IMR-90 (cell line): ENCODE measurements at regions not wholly inside any gene's neighbourhood (a gene's known extent, or its start where the extent isn't known, plus 50 kb on each side); places are given as distances from the start of the nearest gene placed in this dataset.
A peak's percentile ranks its signal among the peaks of the same experiment; 100 is the strongest.

Experiments
- ATAC-seq: fragments of 200-7000 bp; cut with Tn5 transposase; 2 replicates; pipeline ENCODE4 v1.9.1; 2020; ENCODE audit warnings: low read depth, mild to moderate bottlenecking, moderate library complexity
- BruUV-seq: library from RNA; stranded (reverse); fragments of 400-500 nt; replicated peaks from 2 replicates; lab custom pipeline; 2021; lab: Mats Ljungman, UMichigan
- CTCF ChIA-PET: fragments of 300-600 bp; formaldehyde crosslinking; extraction: SDS; loops from one replicate; lab custom pipeline; 2021; ENCODE audit warnings: antibody characterized with exemption; lab: Yijun Ruan, JAX
- POLR2A ChIA-PET: fragments of 300-600 bp; sonication (Branson Sonifier 250); formaldehyde crosslinking; loops from one replicate; lab custom pipeline; 2022; ENCODE audit warnings: antibody characterized with exemption; ENCODE audit not compliant: unreplicated experiment; lab: Charles Lee
- DNase-seq: peaks from one replicate; pipeline ENCODE4 v3.0.0; 2013
- H2AFZ ChIP-seq: replicated peaks from 2 replicates; pipeline ENCODE3; 2013; ENCODE audit warnings: low read length, mild to moderate bottlenecking; ENCODE audit not compliant: poor library complexity
- H2AK5ac ChIP-seq: 2 replicates; pipeline ENCODE4 v1.6.1; 2013; ENCODE audit warnings: low read depth, low read length, inconsistent platforms
- H2AK9ac ChIP-seq: replicated peaks from 2 replicates; pipeline ENCODE3; 2013; ENCODE audit warnings: mild to moderate bottlenecking, low read depth, low read length, moderate library complexity; ENCODE audit not compliant: poor library complexity
- H2BK120ac ChIP-seq: 2 replicates; pipeline ENCODE4 v1.6.1; 2013; ENCODE audit warnings: low read depth, low read length, inconsistent platforms
- H2BK15ac ChIP-seq: 3 replicates; pipeline ENCODE4 v1.6.1; 2013; ENCODE audit warnings: low read depth, low read length, inconsistent platforms
- H2BK20ac ChIP-seq: 2 replicates; pipeline ENCODE4 v1.6.1; 2013; ENCODE audit warnings: low read depth, mild to moderate bottlenecking, inconsistent platforms, low read length, moderate library complexity
- H2BK5ac ChIP-seq: 2 replicates; pipeline ENCODE4 v1.6.1; 2013; ENCODE audit warnings: mild to moderate bottlenecking, low read depth, low read length, inconsistent platforms; ENCODE audit not compliant: poor library complexity, severe bottlenecking
- H3K14ac ChIP-seq: replicated peaks from 2 replicates; pipeline ENCODE4 v1.6.1; 2013; ENCODE audit warnings: low read depth, low read length, inconsistent platforms
- H3K18ac ChIP-seq: 2 replicates; pipeline ENCODE4 v1.6.1; 2013; ENCODE audit warnings: low read depth, low read length, control low read depth
- H3K23ac ChIP-seq: 2 replicates; pipeline ENCODE4 v1.6.1; 2013; ENCODE audit warnings: low read depth, low read length, inconsistent platforms
- H3K27ac ChIP-seq: 2 replicates; pipeline ENCODE4 v1.5.1; 2013; ENCODE audit warnings: mild to moderate bottlenecking, control low read depth, low read length; ENCODE audit not compliant: insufficient read depth
- H3K27me3 ChIP-seq: 2 replicates; pipeline ENCODE4 v1.6.1; 2013; ENCODE audit warnings: low read length; ENCODE audit not compliant: control insufficient read depth, insufficient read depth
- H3K36me3 ChIP-seq: 2 replicates; pipeline ENCODE4 v1.6.1; 2013; ENCODE audit warnings: low read length, mixed read lengths; ENCODE audit not compliant: control insufficient read depth, insufficient read depth
- H3K4ac ChIP-seq: 2 replicates; pipeline ENCODE4 v1.6.1; 2013; ENCODE audit warnings: low read depth, low read length, inconsistent platforms
- H3K4me1 ChIP-seq: 2 replicates; pipeline ENCODE4 v1.6.1; 2013; ENCODE audit warnings: low read length, mixed read lengths; ENCODE audit not compliant: control insufficient read depth, insufficient read depth
- H3K4me2 ChIP-seq: 2 replicates; pipeline ENCODE4 v1.6.1; 2013; ENCODE audit warnings: low read depth, mild to moderate bottlenecking, control low read depth, low read length, moderate library complexity
- H3K4me3 ChIP-seq: 2 replicates; pipeline ENCODE4 v1.5.1; 2013; ENCODE audit warnings: low read depth, mild to moderate bottlenecking, control low read depth, low read length, moderate library complexity; ENCODE audit not compliant: insufficient read depth
- H3K56ac ChIP-seq: 2 replicates; pipeline ENCODE4 v1.6.1; 2013; ENCODE audit warnings: low read length, inconsistent platforms; ENCODE audit not compliant: insufficient read depth; ENCODE audit errors: extremely low read depth
- H3K79me1 ChIP-seq, 2 experiments: 2 replicates each; pipeline ENCODE4 v1.6.1; 2013; ENCODE audit warnings: low read length in 2 of 2, inconsistent platforms in 1 of 2, low read depth in 1 of 2
- H3K9ac ChIP-seq: 2 replicates; pipeline ENCODE4 v1.6.1; 2013; ENCODE audit warnings: low read depth, low read length, control low read depth
- H3K9me1 ChIP-seq: 2 replicates; pipeline ENCODE4 v1.6.1; 2013; ENCODE audit warnings: low read length, inconsistent platforms; ENCODE audit not compliant: insufficient read depth
- H3K9me3 ChIP-seq: 2 replicates; pipeline ENCODE4 v1.6.1; 2013; ENCODE audit warnings: low read length; ENCODE audit not compliant: control insufficient read depth, insufficient read depth
- H4K20me1 ChIP-seq: 2 replicates; pipeline ENCODE4 v1.6.1; 2013; ENCODE audit warnings: low read length, inconsistent platforms; ENCODE audit not compliant: insufficient read depth
- H4K5ac ChIP-seq: 2 replicates; pipeline ENCODE4 v1.6.1; 2013; ENCODE audit warnings: mild to moderate bottlenecking, low read depth, low read length, control low read depth
- H4K8ac ChIP-seq, 2 experiments: 2 replicates each; pipeline ENCODE4 v1.6.1; 2013; ENCODE audit warnings: low read depth in 2 of 2, low read length in 2 of 2, control low read depth in 1 of 2, inconsistent platforms in 1 of 2
- H4K91ac ChIP-seq: 2 replicates; pipeline ENCODE4 v1.6.1; 2013; ENCODE audit warnings: low read depth, low read length, inconsistent platforms; ENCODE audit not compliant: insufficient read depth
- BHLHE40 ChIP-seq: fragments of 150-350 bp; IDR thresholded peaks from 2 replicates; pipeline ENCODE4 v1.6.1; 2016; ENCODE audit warnings: mild to moderate bottlenecking, low read depth, low read length
- CEBPB ChIP-seq: IDR thresholded peaks from 2 replicates; pipeline ENCODE4 v1.6.1; 2012; ENCODE audit warnings: low read depth, low read length, improper control_type of control experiment
- CHD1 ChIP-seq: IDR thresholded peaks from 2 replicates; pipeline ENCODE4 v1.6.1; 2012; ENCODE audit warnings: low read depth, low read length, improper control_type of control experiment
- FOS ChIP-seq: fragments of 150-350 bp; IDR thresholded peaks from 2 replicates; pipeline ENCODE4 v1.6.1; 2016; ENCODE audit warnings: low read depth, low read length
- MAFK ChIP-seq: IDR thresholded peaks from 2 replicates; pipeline ENCODE4 v1.6.1; 2012; ENCODE audit warnings: low read depth, low read length, improper control_type of control experiment
- MAZ ChIP-seq: IDR thresholded peaks from 2 replicates; pipeline ENCODE4 v1.6.1; 2012; ENCODE audit warnings: low read depth, mild to moderate bottlenecking, low read length, improper control_type of control experiment, moderate library complexity, borderline replicate concordance
- MXI1 ChIP-seq: IDR thresholded peaks from 2 replicates; pipeline ENCODE4 v1.6.1; 2012; ENCODE audit warnings: low read depth, mild to moderate bottlenecking, low read length, moderate library complexity, borderline replicate concordance
- NFE2L2 ChIP-seq: fragments of 150-350 bp; IDR thresholded peaks from 2 replicates; pipeline ENCODE4 v1.6.1; 2016; ENCODE audit warnings: low read depth, mild to moderate bottlenecking, low read length
- POLR2A ChIP-seq: IDR thresholded peaks from 2 replicates; pipeline ENCODE4 v1.6.1; 2012; ENCODE audit warnings: mild to moderate bottlenecking, low read depth, low read length
- RAD21 ChIP-seq: IDR thresholded peaks from 2 replicates; pipeline ENCODE4 v1.6.1; 2012; ENCODE audit warnings: low read length, improper control_type of control experiment
- RCOR1 ChIP-seq: IDR thresholded peaks from 2 replicates; pipeline ENCODE4 v1.6.1; 2012; ENCODE audit warnings: mild to moderate bottlenecking, low read length, improper control_type of control experiment; ENCODE audit not compliant: insufficient replicate concordance
- RFX5 ChIP-seq: IDR thresholded peaks from 2 replicates; pipeline ENCODE4 v1.8.0; 2012; ENCODE audit warnings: low read depth, mild to moderate bottlenecking, low read length, moderate library complexity
- SMC3 ChIP-seq: fragments of 150-350 bp; IDR thresholded peaks from 2 replicates; pipeline ENCODE4 v1.6.1; 2016; ENCODE audit warnings: low read depth, mild to moderate bottlenecking, antibody characterized with exemption, low read length, moderate library complexity
- WGBS, 2 experiments: methylation state at CpG; one replicate each; pipeline versions ENCODE4 v1.1.5 to v1.1.7; 2013; ENCODE audit warnings: missing lambda C conversion rate in 2 of 2; ENCODE audit not compliant: insufficient read length in 1 of 2; ENCODE audit errors: extremely low coverage in 2 of 2; 5-methylcytosine and 5-hydroxymethylcytosine counted together
- dilution Hi-C: fragments of 300-500 bp; cut with HindIII; formaldehyde crosslinking; loops from one replicate; pipeline ENCODE4 v1.14.3; 2018; ENCODE audit warnings: low sequenced_read_pairs; ENCODE audit not compliant: unreplicated experiment
- in situ Hi-C: fragments of 300-500 bp; cut with MboI; formaldehyde crosslinking; loops from 3 replicates; pipeline ENCODE4 v1.14.3; 2019; ENCODE audit warnings: low sequenced_read_pairs, inconsistent platforms, mixed read lengths
- intact Hi-C: fragments of 100-400 bp; cut with micrococcal nuclease; formaldehyde crosslinking; loops from 2 replicates; pipeline ENCODE4 v1.10.0; 2022
- TF ChIP-seq, protein P1 (sequence below): fragments of 150-350 bp; IDR thresholded peaks from 2 replicates; pipeline ENCODE4 v1.6.1; 2017; ENCODE audit warnings: mild to moderate bottlenecking, antibody characterized with exemption, low read length, low read depth
- TF ChIP-seq, protein P2 (sequence below): conservative IDR thresholded peaks from 2 replicates; pipeline ENCODE4 v1.5.1; 2012; ENCODE audit warnings: mild to moderate bottlenecking, low read depth, low read length, improper control_type of control experiment
- TF ChIP-seq, protein P3 (sequence below): fragments of 150-350 bp; IDR thresholded peaks from 2 replicates; pipeline ENCODE4 v1.6.1; 2016; ENCODE audit warnings: low read depth, mild to moderate bottlenecking, low read length, moderate library complexity, borderline replicate concordance

DNA sequence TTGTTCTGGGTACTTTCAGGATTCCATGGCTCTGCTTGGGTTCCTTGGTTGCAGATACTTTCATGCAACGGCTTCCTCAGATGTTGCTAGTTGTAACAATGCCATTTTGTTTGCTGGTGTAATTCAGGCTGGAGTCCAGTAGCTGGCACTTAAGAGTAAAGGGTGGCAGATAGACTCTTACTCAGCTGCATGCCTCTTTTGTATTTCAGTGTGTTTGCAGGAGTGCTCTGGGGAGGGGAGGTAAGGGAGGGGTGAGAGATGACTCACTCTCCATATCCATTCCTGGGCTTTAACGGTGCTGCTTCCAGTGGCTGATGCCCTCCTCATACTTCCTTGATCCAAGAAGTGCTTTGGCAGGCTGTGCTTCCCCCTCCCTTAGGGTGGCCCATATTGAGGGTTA, 155.2 kb downstream of the ZNF330 start:
- no peaks in the 10 kb centered on the region for H3K9me3 ChIP-seq
- H4K91ac ChIP-seq, result peak overlapping the region; percentile 75; the same call in 1 of the 2 replicates
- peak overlapping the region; percentile 42 for H3K18ac ChIP-seq
- H3K27me3 ChIP-seq, result no peaks in the 10 kb centered on the region
- no peak for TF ChIP-seq RCOR1
- TF ChIP-seq SMC3, result peak; percentile 74
- TF ChIP-seq, protein P1, sequence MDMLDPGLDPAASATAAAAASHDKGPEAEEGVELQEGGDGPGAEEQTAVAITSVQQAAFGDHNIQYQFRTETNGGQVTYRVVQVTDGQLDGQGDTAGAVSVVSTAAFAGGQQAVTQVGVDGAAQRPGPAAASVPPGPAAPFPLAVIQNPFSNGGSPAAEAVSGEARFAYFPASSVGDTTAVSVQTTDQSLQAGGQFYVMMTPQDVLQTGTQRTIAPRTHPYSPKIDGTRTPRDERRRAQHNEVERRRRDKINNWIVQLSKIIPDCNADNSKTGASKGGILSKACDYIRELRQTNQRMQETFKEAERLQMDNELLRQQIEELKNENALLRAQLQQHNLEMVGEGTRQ, result no peak
- TF ChIP-seq RAD21, result peak; percentile 93
- peak; percentile 55; the same call in 1 of the 2 replicates for TF ChIP-seq BHLHE40
- TF ChIP-seq MAFK, result 0 out of 2 replicates have a peak, but pooled peaks have one; percentile 1
- TF ChIP-seq CEBPB, result peak; percentile 39; the same call in 1 of the 2 replicates
- TF ChIP-seq NFE2L2, result no peak
- TF ChIP-seq FOS, result peak; percentile 84
- TF ChIP-seq, protein P2, sequence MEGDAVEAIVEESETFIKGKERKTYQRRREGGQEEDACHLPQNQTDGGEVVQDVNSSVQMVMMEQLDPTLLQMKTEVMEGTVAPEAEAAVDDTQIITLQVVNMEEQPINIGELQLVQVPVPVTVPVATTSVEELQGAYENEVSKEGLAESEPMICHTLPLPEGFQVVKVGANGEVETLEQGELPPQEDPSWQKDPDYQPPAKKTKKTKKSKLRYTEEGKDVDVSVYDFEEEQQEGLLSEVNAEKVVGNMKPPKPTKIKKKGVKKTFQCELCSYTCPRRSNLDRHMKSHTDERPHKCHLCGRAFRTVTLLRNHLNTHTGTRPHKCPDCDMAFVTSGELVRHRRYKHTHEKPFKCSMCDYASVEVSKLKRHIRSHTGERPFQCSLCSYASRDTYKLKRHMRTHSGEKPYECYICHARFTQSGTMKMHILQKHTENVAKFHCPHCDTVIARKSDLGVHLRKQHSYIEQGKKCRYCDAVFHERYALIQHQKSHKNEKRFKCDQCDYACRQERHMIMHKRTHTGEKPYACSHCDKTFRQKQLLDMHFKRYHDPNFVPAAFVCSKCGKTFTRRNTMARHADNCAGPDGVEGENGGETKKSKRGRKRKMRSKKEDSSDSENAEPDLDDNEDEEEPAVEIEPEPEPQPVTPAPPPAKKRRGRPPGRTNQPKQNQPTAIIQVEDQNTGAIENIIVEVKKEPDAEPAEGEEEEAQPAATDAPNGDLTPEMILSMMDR, result peak; percentile 79
- no peak for TF ChIP-seq POLR2A
- TF ChIP-seq RFX5, result no peak
- TF ChIP-seq, protein P3, sequence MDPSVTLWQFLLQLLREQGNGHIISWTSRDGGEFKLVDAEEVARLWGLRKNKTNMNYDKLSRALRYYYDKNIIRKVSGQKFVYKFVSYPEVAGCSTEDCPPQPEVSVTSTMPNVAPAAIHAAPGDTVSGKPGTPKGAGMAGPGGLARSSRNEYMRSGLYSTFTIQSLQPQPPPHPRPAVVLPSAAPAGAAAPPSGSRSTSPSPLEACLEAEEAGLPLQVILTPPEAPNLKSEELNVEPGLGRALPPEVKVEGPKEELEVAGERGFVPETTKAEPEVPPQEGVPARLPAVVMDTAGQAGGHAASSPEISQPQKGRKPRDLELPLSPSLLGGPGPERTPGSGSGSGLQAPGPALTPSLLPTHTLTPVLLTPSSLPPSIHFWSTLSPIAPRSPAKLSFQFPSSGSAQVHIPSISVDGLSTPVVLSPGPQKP, result no peak
- peak; percentile 100 for TF ChIP-seq MAZ
- TF ChIP-seq MXI1, result no peak
- no peak for TF ChIP-seq CHD1
- in situ Hi-C loops (no loop called here), dilution Hi-C loops (no loop called here), intact Hi-C loops (loop anchor here (2.0 kb wide), 1 partner anchor 261 kb away; the partner anchor contains the start of gene IL15)
- H3K36me3 ChIP-seq, result no peaks in the 10 kb centered on the region
- H2AFZ ChIP-seq, result peak overlapping the region; percentile 81
- no peaks in the 10 kb centered on the region for H3K79me1 ChIP-seq
- H3K4me3 ChIP-seq, result no peak overlapping the region
- H2AK9ac ChIP-seq, result peak overlapping the region; percentile 70
- peak overlapping the region; percentile 61 for H3K4ac ChIP-seq
- no peak overlapping the region for H3K4me2 ChIP-seq
- H3K56ac ChIP-seq, result no peak overlapping the region
- H2BK15ac ChIP-seq, result peak overlapping the region; percentile 59; the same call in 1 of the 3 replicates
- BruUV-seq, result no TSS peak
- ATAC-seq (peak; percentile 99), DNase-seq (peak; percentile 93)
- POLR2A ChIA-PET, result no interaction called here
- H3K9me1 ChIP-seq, result peaks cover 5% of the 10 kb centered on the region; the same call in 1 of the 2 replicates
- no peaks in the 10 kb centered on the region for H4K20me1 ChIP-seq
- CTCF ChIA-PET, result interaction anchor here (0.6 to 1.4 kb wide), 4 partner anchors 49 to 411 kb away, joined by 3 read pairs; no protein-coding TSS in a partner anchor
- peak overlapping the region; percentile 43 for H2BK5ac ChIP-seq
- H3K23ac ChIP-seq, result no peak overlapping the region
- no peak overlapping the region for H3K9ac ChIP-seq
- peak overlapping the region; percentile 78 for H2BK120ac ChIP-seq
- WGBS, 2 experiments, result no CpG with 5 or more reads among the region's 2 CpGs
- no peak overlapping the region for H3K27ac ChIP-seq
- H4K5ac ChIP-seq, result peak overlapping the region; percentile 59; the same call in 1 of the 2 replicates
- H2AK5ac ChIP-seq, result peak overlapping the region; percentile 88
- peak overlapping the region; percentile 65; the same call in 1 of the 2 replicates for H2BK20ac ChIP-seq
- H3K14ac ChIP-seq, result peak overlapping the region; percentile 42; the same call in 1 of the 2 replicates
- H3K4me1 ChIP-seq, result peaks cover 4% of the 10 kb centered on the region
- peak overlapping the region; percentile 18 to 70 for H4K8ac ChIP-seq
